Neural cell (in vitro differentiated cells): ENCODE measurements at regions not wholly inside any gene's neighbourhood (a gene's known extent, or its start where the extent isn't known, plus 50 kb on each side); places are given as distances from the start of the nearest gene placed in this dataset.

Experiments
- H2AFZ ChIP-seq: fragments of 200-600, 300-800 bp; sonication (generic), shearing (Covaris generic); 2 replicates; pipeline ENCODE4 v1.6.0; 2014; ENCODE audit warnings: low read depth, mild to moderate bottlenecking, antibody characterized with exemption, low read length, moderate library complexity
- H3F3A ChIP-seq: fragments of 200-600 bp; shearing (Covaris generic); 2 replicates; pipeline ENCODE4 v1.6.1; 2016; ENCODE audit warnings: mild to moderate bottlenecking, moderate library complexity, mixed read lengths, antibody characterized with exemption, low read length; ENCODE audit not compliant: insufficient read depth, poor library complexity, severe bottlenecking
- H3K27ac ChIP-seq: fragments of 200-600, 300-800 bp; sonication (generic), shearing (Covaris generic); 2 replicates; pipeline ENCODE4 v1.5.1; 2014; ENCODE audit warnings: mild to moderate bottlenecking, low read length, moderate library complexity
- H3K27me3 ChIP-seq: fragments of 300-800, 200-600 bp; sonication (generic), shearing (Covaris generic); 2 replicates; pipeline ENCODE4 v1.6.0; 2014; ENCODE audit warnings: mild to moderate bottlenecking, low read depth, low read length, moderate library complexity; ENCODE audit not compliant: insufficient read depth
- H3K36me3 ChIP-seq: fragments of 300-800, 200-600 bp; sonication (generic), shearing (Covaris generic); 2 replicates; pipeline ENCODE4 v1.5.1; 2014; ENCODE audit warnings: mild to moderate bottlenecking, antibody characterized with exemption, low read length, moderate library complexity; ENCODE audit not compliant: insufficient read depth
- H3K4me2 ChIP-seq: fragments of 300-800, 200-600 bp; sonication (generic), shearing (Covaris generic); 2 replicates; pipeline ENCODE4 v1.6.0; 2014; ENCODE audit warnings: mild to moderate bottlenecking, low read length
- H3K4me3 ChIP-seq: fragments of 300-800, 200-600 bp; sonication (generic), shearing (Covaris generic); 2 replicates; pipeline ENCODE4 v1.5.1; 2014; ENCODE audit warnings: mild to moderate bottlenecking, low read length, moderate library complexity
- H3K79me2 ChIP-seq: fragments of 200-600 bp; shearing (Covaris generic); replicated peaks from 2 replicates; pipeline ENCODE4 v1.6.0; 2014; ENCODE audit warnings: mild to moderate bottlenecking, low read length, moderate library complexity; ENCODE audit not compliant: insufficient read depth
- H3K9ac ChIP-seq: fragments of 300-800, 200-600 bp; sonication (generic), shearing (Covaris generic); 2 replicates; pipeline ENCODE4 v1.6.1; 2016; ENCODE audit warnings: mild to moderate bottlenecking, low read length, mixed read lengths
- H3K9me2 ChIP-seq: fragments of 200-600 bp; shearing (Covaris generic); 2 replicates; pipeline ENCODE4 v1.6.1; 2016; ENCODE audit warnings: mild to moderate bottlenecking, low read length, mixed read lengths; ENCODE audit not compliant: insufficient read depth
- H3K9me3 ChIP-seq: fragments of 200-600, 300-800 bp; sonication (generic), shearing (Covaris generic); 2 replicates; pipeline ENCODE4 v1.6.1; 2016; ENCODE audit warnings: mild to moderate bottlenecking, mixed run types, low read length, moderate library complexity, mixed read lengths
- H4K20me1 ChIP-seq: fragments of 200-600 bp; shearing (Covaris generic); 2 replicates; pipeline ENCODE4 v1.6.1; 2016; ENCODE audit warnings: mild to moderate bottlenecking, mixed run types; ENCODE audit not compliant: insufficient read depth
- EP300 ChIP-seq: fragments of 450-650 bp; conservative IDR thresholded peaks from 2 replicates; pipeline ENCODE4 v1.6.1; 2014; ENCODE audit warnings: antibody characterized with exemption, mild to moderate bottlenecking, moderate library complexity; ENCODE audit not compliant: poor library complexity, severe bottlenecking
- EZH2 ChIP-seq: fragments of 200-600, 300-800 bp; shearing (Covaris generic), sonication (generic); IDR thresholded peaks from 2 replicates; pipeline ENCODE4 v1.6.1; 2014; ENCODE audit warnings: antibody characterized with exemption, low read length, borderline replicate concordance, mild to moderate bottlenecking; ENCODE audit not compliant: insufficient read depth, poor library complexity, severe bottlenecking
- MXI1 ChIP-seq: fragments of 450-650 bp; conservative IDR thresholded peaks from 2 replicates; pipeline ENCODE4 v1.6.1; 2014; ENCODE audit warnings: antibody characterized with exemption, mild to moderate bottlenecking; ENCODE audit not compliant: poor library complexity, severe bottlenecking
- POLR2AphosphoS5 ChIP-seq: IDR thresholded peaks from 2 replicates; pipeline ENCODE4 v1.6.1; 2012
- RAD21 ChIP-seq: fragments of 450-650 bp; conservative IDR thresholded peaks from 2 replicates; pipeline ENCODE4 v1.6.1; 2014; ENCODE audit warnings: antibody characterized with exemption, mild to moderate bottlenecking, moderate library complexity
- REST ChIP-seq: IDR thresholded peaks from 2 replicates; pipeline ENCODE4 v1.6.1; 2012; ENCODE audit warnings: borderline replicate concordance
- SMC3 ChIP-seq: fragments of 450-650 bp; conservative IDR thresholded peaks from 2 replicates; pipeline ENCODE4 v1.6.1; 2014; ENCODE audit warnings: antibody characterized with exemption, mild to moderate bottlenecking, moderate library complexity; ENCODE audit not compliant: poor library complexity
- TAF1 ChIP-seq: IDR thresholded peaks from 2 replicates; pipeline ENCODE4 v1.6.1; 2012; ENCODE audit warnings: low read depth
- TF ChIP-seq, protein P1 (sequence below): fragments of 450-650 bp; IDR thresholded peaks from 2 replicates; pipeline ENCODE4 v1.5.1; 2014; ENCODE audit warnings: antibody characterized with exemption, mild to moderate bottlenecking, moderate library complexity; ENCODE audit not compliant: poor library complexity, severe bottlenecking

DNA sequence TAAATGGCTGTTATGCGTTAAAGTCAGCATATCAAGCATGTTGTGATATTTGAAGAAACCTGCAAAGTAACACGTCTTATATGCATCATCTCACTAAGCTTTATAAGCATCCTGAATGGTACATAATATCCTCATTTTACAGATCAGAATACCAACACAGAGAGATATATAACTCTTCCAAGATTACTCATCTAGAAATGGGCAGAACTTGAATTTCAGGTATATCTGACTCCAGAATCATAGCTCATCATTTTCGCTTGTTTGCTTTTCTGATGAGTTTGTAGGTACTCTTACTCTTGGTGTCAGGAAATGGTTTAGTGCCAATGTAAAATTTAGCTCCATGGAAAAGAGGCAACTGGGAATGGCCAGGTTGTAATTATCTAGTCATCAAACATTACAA, 232.3 kb upstream of the ANKH start:
- Histone ChIP-seq H3K4me3 (no peak overlapping the region), H3K36me3 (no peaks in the 10 kb centered on the region), H3K27me3 (no peaks in the 10 kb centered on the region), H3F3A (no peaks in the 10 kb centered on the region), H3K9ac (no peak overlapping the region), H3K4me2 (no peak overlapping the region), H3K9me3 (no peaks in the 10 kb centered on the region), H4K20me1 (no peaks in the 10 kb centered on the region), H2AFZ (no peak overlapping the region), H3K9me2 (no peaks in the 10 kb centered on the region), H3K79me2 (no peaks in the 10 kb centered on the region), H3K27ac (no peak overlapping the region)
- TF ChIP-seq, protein P1, sequence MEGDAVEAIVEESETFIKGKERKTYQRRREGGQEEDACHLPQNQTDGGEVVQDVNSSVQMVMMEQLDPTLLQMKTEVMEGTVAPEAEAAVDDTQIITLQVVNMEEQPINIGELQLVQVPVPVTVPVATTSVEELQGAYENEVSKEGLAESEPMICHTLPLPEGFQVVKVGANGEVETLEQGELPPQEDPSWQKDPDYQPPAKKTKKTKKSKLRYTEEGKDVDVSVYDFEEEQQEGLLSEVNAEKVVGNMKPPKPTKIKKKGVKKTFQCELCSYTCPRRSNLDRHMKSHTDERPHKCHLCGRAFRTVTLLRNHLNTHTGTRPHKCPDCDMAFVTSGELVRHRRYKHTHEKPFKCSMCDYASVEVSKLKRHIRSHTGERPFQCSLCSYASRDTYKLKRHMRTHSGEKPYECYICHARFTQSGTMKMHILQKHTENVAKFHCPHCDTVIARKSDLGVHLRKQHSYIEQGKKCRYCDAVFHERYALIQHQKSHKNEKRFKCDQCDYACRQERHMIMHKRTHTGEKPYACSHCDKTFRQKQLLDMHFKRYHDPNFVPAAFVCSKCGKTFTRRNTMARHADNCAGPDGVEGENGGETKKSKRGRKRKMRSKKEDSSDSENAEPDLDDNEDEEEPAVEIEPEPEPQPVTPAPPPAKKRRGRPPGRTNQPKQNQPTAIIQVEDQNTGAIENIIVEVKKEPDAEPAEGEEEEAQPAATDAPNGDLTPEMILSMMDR: no peak
- no peak for TF ChIP-seq SMC3
- no peak for TF ChIP-seq EP300
- TF ChIP-seq RAD21: no peak
- no peak for TF ChIP-seq REST
- TF ChIP-seq MXI1: no peak
- TF ChIP-seq TAF1: no peak
- TF ChIP-seq EZH2: no peak
- TF ChIP-seq POLR2AphosphoS5: no peak

GRCh38 chr5:15103130-15103529, 231.6 kb upstream of the ANKH start:
- Histone ChIP-seq H4K20me1 (no peaks in the 10 kb centered on the region), H3K4me3 (no peak overlapping the region), H2AFZ (no peak overlapping the region), H3K27ac (no peak overlapping the region), H3K36me3 (no peaks in the 10 kb centered on the region), H3K79me2 (no peaks in the 10 kb centered on the region), H3K9me2 (no peaks in the 10 kb centered on the region), H3K9ac (no peak overlapping the region), H3K4me2 (no peak overlapping the region), H3F3A (no peaks in the 10 kb centered on the region), H3K9me3 (no peaks in the 10 kb centered on the region), H3K27me3 (no peaks in the 10 kb centered on the region)
- TF ChIP-seq POLR2AphosphoS5 (no peak), RAD21 (no peak), TAF1 (no peak), EZH2 (no peak), SMC3 (no peak), EP300 (no peak), MXI1 (no peak), REST (no peak)
- TF ChIP-seq, protein P1: no peak
